HG03342 (cell line): ENCODE measurements at regions not wholly inside any gene's neighbourhood (a gene's known extent, or its start where the extent isn't known, plus 50 kb on each side); places are given as distances from the start of the nearest gene placed in this dataset.

ENCODE experiments used
- ATAC-seq: cut with Tn5 transposase; IDR thresholded peaks from one replicate; pipeline ENCODE4 v1.9.1; 2021; ENCODE audit warnings: mild to moderate bottlenecking, moderate library complexity; ENCODE audit not compliant: unreplicated experiment

- no peak for ATAC-seq
These were observed 483.6 kb downstream of the BCOR start for GRCh38 chrX:39613997-39614679.

- ATAC-seq, result no peak
These were observed 483.1 kb downstream of the BCOR start for GRCh38 chrX:39614680-39614998.

GRCh38 chrX:39616098-39616729 is 481.5 kb downstream of the BCOR start:
- no peak for ATAC-seq

- ATAC-seq, result no peak
These were observed 481.0 kb downstream of the BCOR start for GRCh38 chrX:39616731-39617130.

- no peak for ATAC-seq
These were observed 479.6 kb downstream of the BCOR start for GRCh38 chrX:39618178-39618577.

GRCh38 chrX:39619182-39620009 is 478.4 kb downstream of the BCOR start:
- ATAC-seq, result no peak

- no peak for ATAC-seq
These were observed 473.6 kb downstream of the BCOR start for GRCh38 chrX:39624166-39624565.

- no peak for ATAC-seq
These were observed 471.9 kb downstream of the BCOR start for GRCh38 chrX:39625810-39626209.

GRCh38 chrX:39626749-39627148 is 471.0 kb downstream of the BCOR start:
- no peak for ATAC-seq

GRCh38 chrX:39627257-39627656 is 470.5 kb downstream of the BCOR start:
- ATAC-seq, result no peak

- no peak for ATAC-seq
These were observed 468.8 kb downstream of the BCOR start for GRCh38 chrX:39629001-39629400.

- ATAC-seq, result no peak
These were observed 467.4 kb downstream of the BCOR start for GRCh38 chrX:39630344-39630743.

GRCh38 chrX:39631276-39632229 is 466.2 kb downstream of the BCOR start:
- no peak for ATAC-seq

- ATAC-seq, result no peak
These were observed 464.5 kb downstream of the BCOR start for GRCh38 chrX:39633293-39633692.

GRCh38 chrX:39636481-39636880 is 461.3 kb downstream of the BCOR start:
- ATAC-seq, result no peak

- no peak for ATAC-seq
These were observed 459.2 kb downstream of the BCOR start for GRCh38 chrX:39638526-39638925.

GRCh38 chrX:39639871-39640270 is 457.9 kb downstream of the BCOR start:
- ATAC-seq, result no peak

GRCh38 chrX:39640866-39641265 is 456.9 kb downstream of the BCOR start:
- no peak for ATAC-seq

GRCh38 chrX:39642071-39642470 is 455.7 kb downstream of the BCOR start:
- no peak for ATAC-seq

- ATAC-seq, result no peak
These were observed 454.2 kb downstream of the BCOR start for GRCh38 chrX:39643550-39643949.
